Lung (tissue), 11 donors: ENCODE measurements at regions not wholly inside any gene's neighbourhood (a gene's known extent, or its start where the extent isn't known, plus 50 kb on each side); places are given as distances from the start of the nearest gene placed in this dataset.

Experiments
- ATAC-seq: fragments of 200-7000 bp; cut with Tn5 transposase; one replicate; pipeline ENCODE4 v1.9.1; 2020; ENCODE audit warnings: moderate number of reproducible peaks; ENCODE audit not compliant: insufficient read depth, low FRiP score
- DNase-seq, 3 donors: peaks; one replicate each; pipeline ENCODE4 v3.0.0-alpha.2; 2013 to 2017
- H3K27ac ChIP-seq, 2 donors: one replicate each; pipeline ENCODE4 v1.5.1; 2013; ENCODE audit warnings: mild to moderate bottlenecking in 2 of 2, moderate library complexity in 2 of 2, control low read depth in 1 of 2, inconsistent platforms in 1 of 2, low read depth in 1 of 2, low read length in 1 of 2
- H3K27me3 ChIP-seq, 3 donors: one replicate each; pipeline ENCODE4 v1.5.1; 2013; ENCODE audit warnings: low read length in 2 of 3; ENCODE audit not compliant: control insufficient read depth in 3 of 3, insufficient read depth in 3 of 3
- H3K36me3 ChIP-seq, 4 donors: one replicate each; pipeline ENCODE4 v1.5.1; 2013; ENCODE audit warnings: low read length in 4 of 4, mild to moderate bottlenecking in 1 of 4, moderate library complexity in 1 of 4; ENCODE audit not compliant: control insufficient read depth in 4 of 4, insufficient read depth in 4 of 4
- H3K4me1 ChIP-seq, 5 donors: one replicate each; pipeline ENCODE4 v1.5.1; 2013; ENCODE audit warnings: low read length in 5 of 5, mild to moderate bottlenecking in 2 of 5, moderate library complexity in 1 of 5; ENCODE audit not compliant: control insufficient read depth in 5 of 5, insufficient read depth in 5 of 5
- H3K4me3 ChIP-seq: one replicate; pipeline ENCODE4 v1.5.1; 2013; ENCODE audit warnings: mild to moderate bottlenecking, control low read depth, moderate library complexity
- H3K9ac ChIP-seq, 2 donors: one replicate each; pipeline ENCODE4 v1.5.1; 2013; ENCODE audit warnings: low read length in 2 of 2, control low read depth in 1 of 2; ENCODE audit not compliant: insufficient read depth in 1 of 2
- H3K9me3 ChIP-seq, 4 donors: one replicate each; pipeline ENCODE4 v1.5.1; 2013; ENCODE audit warnings: low read length in 3 of 4, mild to moderate bottlenecking in 1 of 4, moderate library complexity in 1 of 4; ENCODE audit not compliant: control insufficient read depth in 4 of 4, insufficient read depth in 3 of 4
- CTCF ChIP-seq: IDR thresholded peaks from 2 replicates; pipeline ENCODE4 v1.5.1; 2012; ENCODE audit warnings: mild to moderate bottlenecking; ENCODE audit errors: control extremely low read depth, extremely low read depth
- WGBS, 2 donors: extraction: QIAGEN DNeasy Blood & Tissue Kit; methylation state at CpG; one replicate each; pipeline ENCODE4 v1.1.7; 2013; 5-methylcytosine and 5-hydroxymethylcytosine counted together
- donor health status: control.
- donor health status: control.
- donor health status: Bipolar disorder and iron deficiency.
- donor health status: healthy.
- donor health status: DM: yes; HTN: yes; CAD: no.

- no peak for TF ChIP-seq CTCF
- WGBS, 2 donors = 47 to 58% methylated on average over 4 of the region's 4 CpGs
- H3K36me3 ChIP-seq = no peaks in the 10 kb centered on the region
- no peak overlapping the region for H3K27ac ChIP-seq
- no peak overlapping the region for H3K4me3 ChIP-seq
- ATAC-seq = no peak
- no peak for DNase-seq
- peaks cover 0 to 14% (median 12%) of the 10 kb centered on the region in 5 donors for H3K4me1 ChIP-seq
- H3K9me3 ChIP-seq = no peaks in the 10 kb centered on the region
- H3K27me3 ChIP-seq = no peaks in the 10 kb centered on the region
- no peak overlapping the region for H3K9ac ChIP-seq
Observed at GRCh38 chr1:58986996-58987767, 203.3 kb upstream of the JUN start.

DNA sequence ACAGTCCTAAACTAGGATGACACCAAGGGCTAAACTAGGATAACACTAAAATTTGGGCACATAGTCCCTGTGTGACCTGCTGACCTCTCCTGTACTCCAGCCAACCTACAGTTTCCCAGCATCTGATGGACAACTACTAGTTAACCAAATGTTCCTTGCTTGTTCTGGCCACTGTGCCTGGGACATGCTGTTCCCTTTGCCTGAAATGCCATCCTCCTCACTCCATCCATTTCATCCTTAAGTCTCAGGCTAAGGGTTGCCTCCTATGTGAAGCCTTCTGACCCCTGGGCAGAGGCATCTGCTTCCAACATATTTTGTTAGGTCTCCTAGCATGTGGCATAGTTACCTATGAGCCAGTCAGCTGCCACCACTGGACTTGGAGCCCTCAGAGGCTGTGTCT, 204.9 kb upstream of the JUN start:
- DNase-seq (no peak), ATAC-seq (no peak)
- Histone ChIP-seq H3K27me3 (no peaks in the 10 kb centered on the region), H3K9ac (no peak overlapping the region), H3K4me1 (peaks cover 0 to 12% (median 0%) of the 10 kb centered on the region in 5 donors), H3K27ac (no peak overlapping the region), H3K4me3 (no peak overlapping the region), H3K9me3 (no peaks in the 10 kb centered on the region), H3K36me3 (no peaks in the 10 kb centered on the region)
- no peak for TF ChIP-seq CTCF

- peaks cover 0 to 12% (median 2%) of the 10 kb centered on the region in 5 donors for H3K4me1 ChIP-seq
- H3K36me3 ChIP-seq = no peaks in the 10 kb centered on the region
- H3K27me3 ChIP-seq = no peaks in the 10 kb centered on the region
- DNase-seq (no peak), ATAC-seq (no peak)
- WGBS, 2 donors = 92% methylated on average over 2 of the region's 2 CpGs
- no peak overlapping the region for H3K4me3 ChIP-seq
- no peak for TF ChIP-seq CTCF
- no peak overlapping the region for H3K9ac ChIP-seq
- H3K27ac ChIP-seq = no peak overlapping the region
- H3K9me3 ChIP-seq = no peaks in the 10 kb centered on the region
Observed at GRCh38 chr1:58989845-58990244, 206.0 kb upstream of the JUN start.

DNA sequence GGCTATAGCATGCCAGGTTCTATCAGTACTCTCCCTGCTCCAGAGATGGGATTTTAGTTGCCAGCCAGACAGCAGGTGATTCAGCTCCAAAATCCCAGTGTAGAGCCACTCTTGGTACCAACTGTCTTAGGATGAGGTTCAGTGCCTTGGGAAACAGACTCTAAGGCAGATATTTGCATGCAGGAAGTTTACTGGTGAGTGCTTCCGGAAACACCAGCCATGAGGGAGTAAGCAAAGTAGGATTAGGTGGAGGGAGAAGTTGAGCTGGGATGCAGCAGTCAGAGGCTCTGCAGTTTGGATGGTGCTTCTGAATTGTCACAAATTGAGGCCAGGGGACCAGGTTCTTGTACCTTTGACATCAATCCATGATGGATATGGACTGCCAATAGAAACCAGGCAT, 207.5 kb upstream of the JUN start:
- no peak for TF ChIP-seq CTCF
- WGBS, 2 donors = 65 to 74% methylated on average over 1 of the region's 1 CpG
- no peaks in the 10 kb centered on the region for H3K36me3 ChIP-seq
- DNase-seq = no peak
- no peak overlapping the region for H3K27ac ChIP-seq
- ATAC-seq = no peak
- no peaks in the 10 kb centered on the region for H3K27me3 ChIP-seq
- H3K4me1 ChIP-seq = peaks cover 0 to 12% (median 2%) of the 10 kb centered on the region in 5 donors
- no peaks in the 10 kb centered on the region for H3K9me3 ChIP-seq
- no peak overlapping the region for H3K4me3 ChIP-seq
- no peak overlapping the region for H3K9ac ChIP-seq
